AG04449 (cell line): ENCODE measurements at regions not wholly inside any gene's neighbourhood (a gene's known extent, or its start where the extent isn't known, plus 50 kb on each side); places are given as distances from the start of the nearest gene placed in this dataset.

Source experiments
- CTCF ChIA-PET: fragments of 350-600 bp; formaldehyde crosslinking; extraction: SDS; loops from one replicate; lab custom pipeline; 2021; ENCODE audit warnings: antibody characterized with exemption; lab: Yijun Ruan, JAX
- POLR2A ChIA-PET: fragments of 400-600, 350-600 bp; formaldehyde crosslinking; extraction: SDS; loops from one replicate; lab custom pipeline; 2020; ENCODE audit warnings: antibody characterized with exemption, inconsistent platforms; lab: Yijun Ruan, JAX
- DNase-seq: peaks from one replicate; pipeline ENCODE4 v3.0.0-alpha.2; 2010; ENCODE audit warnings: low read depth, low spot score
- H3K4me3 ChIP-seq: 2 replicates; pipeline ENCODE4 v1.5.1; 2011; ENCODE audit warnings: low read depth, mild to moderate bottlenecking, control low read depth, low read length
- TF ChIP-seq, protein P1 (sequence below): IDR thresholded peaks from one replicate; pipeline ENCODE4 v1.5.1; 2011; ENCODE audit warnings: mild to moderate bottlenecking, moderate library complexity, low read length, control low read depth, inconsistent platforms; ENCODE audit not compliant: insufficient read depth; ENCODE audit errors: missing control alignments

GRCh38 chr2:15782009-15782751 is 158.2 kb upstream of the MYCN start:
- POLR2A ChIA-PET: no interaction called here
- CTCF ChIA-PET: no interaction called here
- TF ChIP-seq, protein P1, sequence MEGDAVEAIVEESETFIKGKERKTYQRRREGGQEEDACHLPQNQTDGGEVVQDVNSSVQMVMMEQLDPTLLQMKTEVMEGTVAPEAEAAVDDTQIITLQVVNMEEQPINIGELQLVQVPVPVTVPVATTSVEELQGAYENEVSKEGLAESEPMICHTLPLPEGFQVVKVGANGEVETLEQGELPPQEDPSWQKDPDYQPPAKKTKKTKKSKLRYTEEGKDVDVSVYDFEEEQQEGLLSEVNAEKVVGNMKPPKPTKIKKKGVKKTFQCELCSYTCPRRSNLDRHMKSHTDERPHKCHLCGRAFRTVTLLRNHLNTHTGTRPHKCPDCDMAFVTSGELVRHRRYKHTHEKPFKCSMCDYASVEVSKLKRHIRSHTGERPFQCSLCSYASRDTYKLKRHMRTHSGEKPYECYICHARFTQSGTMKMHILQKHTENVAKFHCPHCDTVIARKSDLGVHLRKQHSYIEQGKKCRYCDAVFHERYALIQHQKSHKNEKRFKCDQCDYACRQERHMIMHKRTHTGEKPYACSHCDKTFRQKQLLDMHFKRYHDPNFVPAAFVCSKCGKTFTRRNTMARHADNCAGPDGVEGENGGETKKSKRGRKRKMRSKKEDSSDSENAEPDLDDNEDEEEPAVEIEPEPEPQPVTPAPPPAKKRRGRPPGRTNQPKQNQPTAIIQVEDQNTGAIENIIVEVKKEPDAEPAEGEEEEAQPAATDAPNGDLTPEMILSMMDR: no peak
- no peak overlapping the region for H3K4me3 ChIP-seq
- no peak for DNase-seq

GRCh38 chr2:15782769-15783294 is 157.5 kb upstream of the MYCN start:
- H3K4me3 ChIP-seq: no peak overlapping the region
- ChIA-PET POLR2A (no interaction called here), CTCF (no interaction called here)
- TF ChIP-seq, protein P1: no peak
- DNase-seq: no peak

DNA sequence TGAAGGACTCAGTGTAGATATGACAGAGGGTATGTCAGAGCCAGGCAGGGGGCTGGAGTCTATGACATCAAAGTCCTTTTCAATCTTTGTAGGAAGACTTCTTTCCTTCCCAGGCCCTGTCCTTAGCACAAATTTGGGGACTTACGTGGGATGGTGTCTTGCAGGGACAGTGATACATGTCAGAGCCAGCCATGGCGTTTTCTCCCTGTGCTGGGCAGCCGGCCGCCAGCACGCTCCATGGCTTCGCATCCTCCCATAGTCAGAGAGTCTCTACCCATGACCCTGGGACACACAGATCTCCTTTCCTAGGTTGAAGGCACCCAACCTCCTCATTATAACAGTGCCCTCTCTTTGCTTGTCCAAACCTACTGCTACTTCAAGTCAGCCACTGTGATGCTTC is 156.9 kb upstream of the MYCN start:
- no peak overlapping the region for H3K4me3 ChIP-seq
- DNase-seq: no peak
- ChIA-PET POLR2A (no interaction called here), CTCF (no interaction called here)
- TF ChIP-seq, protein P1: no peak

- no peak for DNase-seq
- POLR2A ChIA-PET: no interaction called here
- CTCF ChIA-PET: no interaction called here
- TF ChIP-seq, protein P1: no peak
- no peak overlapping the region for H3K4me3 ChIP-seq
These were observed 156.1 kb upstream of the MYCN start for GRCh38 chr2:15784106-15784885.

- CTCF ChIA-PET: no interaction called here
- POLR2A ChIA-PET: no interaction called here
- DNase-seq: no peak
These were observed 155.2 kb upstream of the MYCN start for GRCh38 chr2:15784886-15785801.

More at GRCh38 chr2:15784886-15785801, 155.2 kb upstream of the MYCN start:
- TF ChIP-seq, protein P1: no peak
- no peak overlapping the region for H3K4me3 ChIP-seq
